SK-N-SH (cell line): ENCODE measurements at regions not wholly inside any gene's neighbourhood (a gene's known extent, or its start where the extent isn't known, plus 50 kb on each side); places are given as distances from the start of the nearest gene placed in this dataset.

Experiments
- CTCF ChIA-PET: fragments of 300-600, 350-600 bp; formaldehyde crosslinking; extraction: SDS; loops from one replicate; lab custom pipeline; 2021; lab: Yijun Ruan, JAX
- POLR2A ChIA-PET: fragments of 350-600 bp; sonication (Branson Sonifier 250); formaldehyde crosslinking; extraction: SDS; loops from one replicate; lab custom pipeline; 2020; ENCODE audit warnings: antibody characterized with exemption, inconsistent platforms; lab: Yijun Ruan, JAX
- DNase-seq: peaks from one replicate; pipeline ENCODE4 v3.0.0; 2012
- H2AFZ ChIP-seq: fragments of 200-600 bp; sonication (generic); 2 replicates; pipeline ENCODE4 v1.8.1; 2016; ENCODE audit warnings: antibody characterized with exemption, mild to moderate bottlenecking, low read depth
- H3F3A ChIP-seq: fragments of 200-600 bp; sonication (generic); replicated peaks from 2 replicates; pipeline ENCODE3; 2016; ENCODE audit warnings: antibody characterized with exemption, mild to moderate bottlenecking; ENCODE audit not compliant: insufficient read depth
- H3K27ac ChIP-seq, 2 experiments: fragments of 200-500 bp in 1 of 2; fragments of 200-600 bp in 1 of 2; sonication (Bioruptor generic) in 1 of 2; sonication (generic), shearing (Covaris generic) in 1 of 2; 2 replicates each; pipeline versions ENCODE4 v1.5.1 to v1.6.1; 2014 to 2016; ENCODE audit warnings: low read depth in 2 of 2, inconsistent platforms in 1 of 2, low read length in 1 of 2, mild to moderate bottlenecking in 1 of 2, mixed read lengths in 1 of 2
- H3K27me3 ChIP-seq: fragments of 200-600 bp; sonication (generic), shearing (Covaris generic); 2 replicates; pipeline ENCODE4 v1.6.1; 2016; ENCODE audit warnings: mixed run types; ENCODE audit not compliant: insufficient read depth
- H3K36me3 ChIP-seq, 2 experiments: fragments of 200-500 bp in 1 of 2; fragments of 200-600 bp in 1 of 2; sonication (Bioruptor generic) in 1 of 2; sonication (generic) in 1 of 2; replicated peaks in 1 of 2; 2 replicates each; pipeline versions ENCODE3 to v1.5.1; 2014 to 2016; ENCODE audit warnings: low read length in 1 of 2, mild to moderate bottlenecking in 1 of 2; ENCODE audit not compliant: insufficient read depth in 2 of 2, control insufficient read depth in 1 of 2
- H3K4me1 ChIP-seq, 2 experiments: fragments of 200-500 bp in 1 of 2; fragments of 200-600 bp in 1 of 2; sonication (Bioruptor generic) in 1 of 2; sonication (generic), shearing (Covaris generic) in 1 of 2; 2 replicates each; pipeline versions ENCODE4 v1.5.1 to v1.6.1; 2014 to 2016; ENCODE audit warnings: low read depth in 1 of 2, low read length in 1 of 2, mixed run types in 1 of 2; ENCODE audit not compliant: insufficient read depth in 2 of 2, control insufficient read depth in 1 of 2
- H3K4me2 ChIP-seq: fragments of 200-600 bp; sonication (generic), shearing (Covaris generic); 2 replicates; pipeline ENCODE4 v1.6.1; 2017; ENCODE audit warnings: mixed run types
- H3K4me3 ChIP-seq, 2 experiments: fragments of 200-500 bp in 1 of 2; fragments of 200-600 bp in 1 of 2; sonication (Bioruptor generic) in 1 of 2; sonication (generic), shearing (Covaris generic) in 1 of 2; 2 replicates each; pipeline versions ENCODE4 v1.5.1 to v1.8.1; 2014 to 2016; ENCODE audit warnings: low read depth in 2 of 2, inconsistent platforms in 1 of 2, low read length in 1 of 2, mild to moderate bottlenecking in 1 of 2, mixed read lengths in 1 of 2, moderate library complexity in 1 of 2
- H3K79me2 ChIP-seq: fragments of 200-600 bp; sonication (generic); 2 replicates; pipeline ENCODE4 v1.8.1; 2017; ENCODE audit warnings: mild to moderate bottlenecking; ENCODE audit not compliant: insufficient read depth
- H3K9ac ChIP-seq: fragments of 200-600 bp; sonication (generic); 2 replicates; pipeline ENCODE4 v1.6.1; 2017; ENCODE audit warnings: mixed run types
- H3K9me2 ChIP-seq: fragments of 200-600 bp; sonication (generic); 2 replicates; pipeline ENCODE4 v1.6.1; 2017; ENCODE audit warnings: mixed run types
- H3K9me3 ChIP-seq: fragments of 200-600 bp; sonication (generic); 2 replicates; pipeline ENCODE4 v1.6.1; 2017; ENCODE audit warnings: mixed run types, mild to moderate bottlenecking, moderate library complexity
- H4K20me1 ChIP-seq: fragments of 200-600 bp; sonication (generic); 2 replicates; pipeline ENCODE4 v1.6.1; 2017; ENCODE audit warnings: mild to moderate bottlenecking, mixed run types; ENCODE audit not compliant: insufficient read depth
- EP300 ChIP-seq, 2 experiments: IDR thresholded peaks; 2 replicates each; pipeline versions ENCODE4 v1.4.0 to v1.6.1; 2012; ENCODE audit warnings: borderline replicate concordance in 1 of 2, low read depth in 1 of 2, low read length in 1 of 2
- EZH2phosphoT487 ChIP-seq: fragments of 200-600 bp; sonication (generic); IDR thresholded peaks from 2 replicates; pipeline ENCODE4 v1.6.1; 2017; ENCODE audit warnings: low read depth, mixed run types, mild to moderate bottlenecking, antibody characterized with exemption, moderate library complexity, borderline replicate concordance
- FOSL2 ChIP-seq: IDR thresholded peaks from 2 replicates; pipeline ENCODE4 v1.4.0; 2012; ENCODE audit warnings: low read depth, mild to moderate bottlenecking, moderate library complexity, borderline replicate concordance
- FOXJ3 ChIP-seq: sonication (generic); formaldehyde crosslinking; IDR thresholded peaks from 2 replicates; pipeline ENCODE4 v1.5.1; 2020; ENCODE audit warnings: mild to moderate bottlenecking, missing genetic modification reagents
- GABPA ChIP-seq: IDR thresholded peaks from 2 replicates; pipeline ENCODE4 v1.4.0; 2012; ENCODE audit warnings: low read depth, mild to moderate bottlenecking
- IRF3 ChIP-seq: fragments of 150-350 bp; IDR thresholded peaks from 2 replicates; pipeline ENCODE4 v1.6.1; 2016; ENCODE audit warnings: mild to moderate bottlenecking, low read depth, low read length
- JUND ChIP-seq: IDR thresholded peaks from 2 replicates; pipeline ENCODE4 v1.4.0; 2012
- MEF2A ChIP-seq: IDR thresholded peaks from 2 replicates; pipeline ENCODE4 v1.4.0; 2012; ENCODE audit warnings: low read depth, borderline replicate concordance
- MXI1 ChIP-seq: IDR thresholded peaks from 2 replicates; pipeline ENCODE4 v1.6.1; 2012; ENCODE audit warnings: mild to moderate bottlenecking, low read depth, low read length, improper control_type of control experiment
- NFIC ChIP-seq: IDR thresholded peaks from 2 replicates; pipeline ENCODE4 v1.4.0; 2012; ENCODE audit warnings: borderline replicate concordance
- PBX3 ChIP-seq: IDR thresholded peaks from 2 replicates; pipeline ENCODE4; 2012
- RCOR1 ChIP-seq: fragments of 150-350 bp; IDR thresholded peaks from 2 replicates; pipeline ENCODE4 v1.6.1; 2017; ENCODE audit warnings: antibody characterized with exemption, low read length
- RFX5 ChIP-seq: IDR thresholded peaks from 2 replicates; pipeline ENCODE4 v1.6.1; 2012; ENCODE audit warnings: mild to moderate bottlenecking, improper control_type of control experiment, low read length
- SIN3A ChIP-seq: IDR thresholded peaks from 2 replicates; pipeline ENCODE4 v1.6.1; 2012; ENCODE audit warnings: low read depth, mild to moderate bottlenecking, low read length, moderate library complexity, borderline replicate concordance
- SMC3 ChIP-seq: IDR thresholded peaks from 2 replicates; pipeline ENCODE4 v1.6.1; 2012; ENCODE audit warnings: low read depth, low read length, improper control_type of control experiment
- TAF1 ChIP-seq: IDR thresholded peaks from 2 replicates; pipeline ENCODE4 v1.6.1; 2012; ENCODE audit warnings: low read depth, mild to moderate bottlenecking, low read length, moderate library complexity, borderline replicate concordance
- TCF12 ChIP-seq: IDR thresholded peaks from 2 replicates; pipeline ENCODE4 v1.4.0; 2012
- TEAD4 ChIP-seq: IDR thresholded peaks from 2 replicates; pipeline ENCODE4 v1.4.0; 2012; ENCODE audit warnings: mild to moderate bottlenecking, borderline replicate concordance; ENCODE audit not compliant: insufficient read depth
- USF1 ChIP-seq: IDR thresholded peaks from 2 replicates; pipeline ENCODE4 v1.4.0; 2012; ENCODE audit warnings: low read depth, borderline replicate concordance
- YY1 ChIP-seq: IDR thresholded peaks from 2 replicates; pipeline ENCODE4 v1.4.0; 2012; ENCODE audit warnings: low read depth, mild to moderate bottlenecking

GRCh38 chr2:186065491-186065890, 326.9 kb downstream of the FSIP2 start:
- no peak for DNase-seq
- Histone ChIP-seq H3K27me3 (no peaks in the 10 kb centered on the region), H3K27ac (no peak overlapping the region), H3K36me3 (no peaks in the 10 kb centered on the region), H2AFZ (no peak overlapping the region), H3K4me3 (no peak overlapping the region), H3K4me2 (no peak overlapping the region), H3K4me1 (peaks cover 1 to 22% of the 10 kb centered on the region in 2 experiments; a peak in 3 of 4 replicates), H3K9me2 (no peaks in the 10 kb centered on the region), H3K79me2 (no peaks in the 10 kb centered on the region), H4K20me1 (no peaks in the 10 kb centered on the region), H3K9me3 (no peaks in the 10 kb centered on the region), H3K9ac (no peak overlapping the region), H3F3A (no peaks in the 10 kb centered on the region)
- ChIA-PET POLR2A (no interaction called here), CTCF (no interaction called here)
- TF ChIP-seq SIN3A (no peak), RFX5 (no peak), MEF2A (no peak), TEAD4 (no peak), MXI1 (no peak), NFIC (no peak), EZH2phosphoT487 (no peak), RCOR1 (no peak), GABPA (no peak), EP300 (IDR thresholded peaks at IDR 0.05; ENCODE audit: borderline replicate concordance in 1 of 2, low read depth in 1 of 2, low read length in 1 of 2) (no peak), SMC3 (no peak), USF1 (no peak), FOSL2 (no peak), YY1 (no peak), TAF1 (no peak), FOXJ3 (CRISPR knock-in tag) (no peak), PBX3 (no peak), JUND (no peak), TCF12 (no peak), IRF3 (no peak)
